ENCODE measurements at regions not wholly inside any gene's neighbourhood (a gene's known extent, or its start where the extent isn't known, plus 50 kb on each side); places are given as distances from the start of the nearest gene placed in this dataset.

GRCh38 chr10:112896722-112897121 lies 53.3 kb upstream of the TCF7L2 start:
- Histone ChIP-seq H3K36me3 (ENCODE audit: control insufficient read depth, insufficient read depth, low read length) (no peaks in the 10 kb centered on the region), H3K4me3 (no peak overlapping the region), H3K27ac (ENCODE audit: extremely low read depth, low read depth, low read length) (no peak overlapping the region), H3K79me2 (ENCODE audit: control insufficient read depth, insufficient read depth, low read length) (no peaks in the 10 kb centered on the region), H3K9ac (ENCODE audit: insufficient read depth in 1 of 2, low read depth in 2 of 2, low read length in 2 of 2) (no peak overlapping the region), H2AFZ (ENCODE audit: low read depth, low read length) (no peak overlapping the region), H3K9me3 (replicated peaks; ENCODE audit: control insufficient read depth, insufficient read depth, low read depth, low read length) (no peaks in the 10 kb centered on the region), H3K27me3 (ENCODE audit: control insufficient read depth in 2 of 2, insufficient read depth in 2 of 2, low read length in 2 of 2) (no peaks in the 10 kb centered on the region; a peak in 1 of 5 replicates), H3K4me2 (ENCODE audit: insufficient read depth, low read length) (no peak overlapping the region), H3K4me1 (replicated peaks in 1 of 2; ENCODE audit: control insufficient read depth in 2 of 2, insufficient read depth in 2 of 2, low read length in 2 of 2) (no peaks in the 10 kb centered on the region), H4K20me1 (replicated peaks; ENCODE audit: control insufficient read depth, insufficient read depth, low read length) (no peaks in the 10 kb centered on the region), H3K9me1 (ENCODE audit: control insufficient read depth, insufficient read depth, low read length) (no peaks in the 10 kb centered on the region)
- TF ChIP-seq FOXK2 (conservative IDR thresholded peaks at IDR 0.05 in 1 of 2, IDR thresholded peaks at IDR 0.05 in 1 of 2; ENCODE audit: low read depth in 2 of 2) (no peak), RBM25 (IDR thresholded peaks at IDR 0.05; ENCODE audit: low read depth, low read length, severe bottlenecking) (peak; percentile 57)
- intact Hi-C loops (cut with micrococcal nuclease) (no loop called here), in situ Hi-C loops (cut with MboI) (no loop called here)
- DNase-seq (ENCODE audit: extremely low read depth in 1 of 4, low spot score in 3 of 4) = no peak
- ChIA-PET POLR2A (no interaction called here), CTCF (ENCODE audit: low intra/inter-chr PET ratio) (no interaction called here)
- WGBS (ENCODE audit: insufficient coverage, low coverage, missing lambda C conversion rate) = 0% methylated on average over 2 of the region's 5 CpGs
- ATAC-seq = no peak
- BruUV-seq (replicated peaks) = no TSS peak
- FAIRE-seq = no peak

GRCh38 chr10:112898540-112899390 lies 51.3 kb upstream of the TCF7L2 start:
- Histone ChIP-seq H3K27me3 (ENCODE audit: control insufficient read depth in 2 of 2, insufficient read depth in 2 of 2, low read length in 2 of 2) (no peaks in the 10 kb centered on the region; a peak in 1 of 5 replicates), H3K4me1 (replicated peaks in 1 of 2; ENCODE audit: control insufficient read depth in 2 of 2, insufficient read depth in 2 of 2, low read length in 2 of 2) (no peaks in the 10 kb centered on the region), H3K9me1 (ENCODE audit: control insufficient read depth, insufficient read depth, low read length) (no peaks in the 10 kb centered on the region), H2AFZ (ENCODE audit: low read depth, low read length) (no peak overlapping the region), H3K9ac (ENCODE audit: insufficient read depth in 1 of 2, low read depth in 2 of 2, low read length in 2 of 2) (no peak overlapping the region), H3K27ac (ENCODE audit: extremely low read depth, low read depth, low read length) (no peak overlapping the region), H3K9me3 (replicated peaks; ENCODE audit: control insufficient read depth, insufficient read depth, low read depth, low read length) (no peaks in the 10 kb centered on the region), H3K4me3 (no peak overlapping the region), H3K4me2 (ENCODE audit: insufficient read depth, low read length) (no peak overlapping the region), H4K20me1 (replicated peaks; ENCODE audit: control insufficient read depth, insufficient read depth, low read length) (no peaks in the 10 kb centered on the region), H3K36me3 (ENCODE audit: control insufficient read depth, insufficient read depth, low read length) (no peaks in the 10 kb centered on the region), H3K79me2 (ENCODE audit: control insufficient read depth, insufficient read depth, low read length) (no peaks in the 10 kb centered on the region)
- ATAC-seq (peak; percentile 29; the same call in 1 of the 3 replicates), FAIRE-seq (no peak), DNase-seq (ENCODE audit: extremely low read depth in 1 of 4, low spot score in 3 of 4) (peak in 1 of 4 experiments; percentile 11)
- 8% methylated on average over 19 of the region's 24 CpGs for WGBS (ENCODE audit: insufficient coverage, low coverage, missing lambda C conversion rate)
- ChIA-PET CTCF (ENCODE audit: low intra/inter-chr PET ratio) (interaction anchor here (0.7 kb wide), 1 partner anchor 36 kb away, joined by 3 read pairs; no protein-coding TSS in a partner anchor), POLR2A (interaction anchor here (0.6 kb wide), 1 partner anchor 398 kb away, joined by 3 read pairs; no protein-coding TSS in a partner anchor)
- in situ Hi-C loops (cut with MboI) (no loop called here), intact Hi-C loops (cut with micrococcal nuclease) (no loop called here)
- no TSS peak for BruUV-seq (replicated peaks)
- 0 out of 2 replicates have a peak, but pooled peaks have one; percentile 27 for TF ChIP-seq JUN (IDR thresholded peaks at IDR 0.05; ENCODE audit: borderline replicate concordance, low read depth, low read length)
- no peak for TF ChIP-seq JUN (CRISPR knock-in tag; IDR thresholded peaks at IDR 0.05; ENCODE audit: borderline replicate concordance)
- TF ChIP-seq PHF21A (IDR thresholded peaks at IDR 0.05; ENCODE audit: borderline replicate concordance, low read depth) = peak; percentile 76; the same call in 1 of the 2 replicates
- TF ChIP-seq RCOR1 (IDR thresholded peaks at IDR 0.05; ENCODE audit: borderline replicate concordance in 1 of 2, low read depth in 2 of 2, low read length in 2 of 2) = peak in 1 of 2 experiments; percentile 26; a peak in 1 of 4 replicates
- TF ChIP-seq GABPA (tag; conservative IDR thresholded peaks at IDR 0.05; ENCODE audit: low read depth) = no peak
- TF ChIP-seq ATF7 (IDR thresholded peaks at IDR 0.05) = peak; percentile 77; the same call in 1 of the 2 replicates
- no peak for TF ChIP-seq CREB1 (IDR thresholded peaks at IDR 0.05)
- 0 out of 2 replicates have a peak, but pooled peaks have one; percentile 26 for TF ChIP-seq CREB1 (CRISPR knock-in tag; IDR thresholded peaks at IDR 0.05)
- TF ChIP-seq, protein P1, sequence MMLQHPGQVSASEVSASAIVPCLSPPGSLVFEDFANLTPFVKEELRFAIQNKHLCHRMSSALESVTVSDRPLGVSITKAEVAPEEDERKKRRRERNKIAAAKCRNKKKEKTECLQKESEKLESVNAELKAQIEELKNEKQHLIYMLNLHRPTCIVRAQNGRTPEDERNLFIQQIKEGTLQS (IDR thresholded peaks at IDR 0.05) = peak; percentile 85
- TF ChIP-seq, protein P1 (CRISPR knock-in tag; conservative IDR thresholded peaks at IDR 0.05) = no peak

Data from K562 (cell line).